Panc1 (cell line): ENCODE measurements at regions not wholly inside any gene's neighbourhood (a gene's known extent, or its start where the extent isn't known, plus 50 kb on each side); places are given as distances from the start of the nearest gene placed in this dataset.
"Not testable (repeated sequence)": the region's sequence is repeated elsewhere in the genome, so short reads cannot be mapped to it uniquely, and the experiment has no call there.

Experiments used
- ATAC-seq: fragments of 200-7000 bp; cut with Tn5 transposase; 2 replicates; pipeline ENCODE4 v1.9.1; 2020; ENCODE audit warnings: mild to moderate bottlenecking, moderate library complexity
- BruUV-seq: library from RNA; stranded (reverse); fragments of 400-500 nt; replicated peaks from 2 replicates; lab custom pipeline; 2021; lab: Mats Ljungman, UMichigan
- CTCF ChIA-PET: fragments of 300-600 bp; sonication (Branson Sonifier 250); formaldehyde crosslinking; loops from one replicate; lab custom pipeline; 2022; ENCODE audit warnings: antibody characterized with exemption; lab: Charles Lee
- POLR2A ChIA-PET: fragments of 300-600 bp; sonication (Branson Sonifier 250); formaldehyde crosslinking; loops from one replicate; lab custom pipeline; 2022; ENCODE audit warnings: antibody characterized with exemption; lab: Charles Lee
- DNase-seq: peaks from one replicate; pipeline ENCODE4 v3.0.0-alpha.2; 2010; ENCODE audit warnings: low read depth, low spot score
- H3K27ac ChIP-seq: 2 replicates; pipeline ENCODE4 v1.5.1; 2011; ENCODE audit warnings: mild to moderate bottlenecking, low read length, inconsistent platforms
- H3K27me3 ChIP-seq: fragments of 200-500 bp; sonication (Bioruptor generic); 2 replicates; pipeline ENCODE4 v1.6.0; 2014; ENCODE audit warnings: low read length, inconsistent platforms; ENCODE audit not compliant: control insufficient read depth, insufficient read depth
- H3K36me3 ChIP-seq: fragments of 200-500 bp; sonication (Bioruptor generic); 2 replicates; pipeline ENCODE4 v1.5.1; 2014; ENCODE audit warnings: inconsistent platforms, mild to moderate bottlenecking, low read length, moderate library complexity; ENCODE audit not compliant: control insufficient read depth, insufficient read depth
- H3K4me1 ChIP-seq: 2 replicates; pipeline ENCODE4 v1.5.1; 2011; ENCODE audit warnings: inconsistent platforms, mild to moderate bottlenecking, low read length, moderate library complexity; ENCODE audit not compliant: control insufficient read depth, insufficient read depth
- H3K4me3 ChIP-seq, 2 experiments: 2 replicates each; pipeline ENCODE4 v1.5.1; 2011 to 2012; ENCODE audit warnings: low read depth in 2 of 2, low read length in 2 of 2, mild to moderate bottlenecking in 2 of 2, inconsistent platforms in 1 of 2, moderate library complexity in 1 of 2
- H3K9me3 ChIP-seq: fragments of 200-500 bp; sonication (Bioruptor generic); 2 replicates; pipeline ENCODE4 v1.5.1; 2014; ENCODE audit warnings: low read depth, mild to moderate bottlenecking, inconsistent platforms, low read length, moderate library complexity; ENCODE audit not compliant: control insufficient read depth, insufficient read depth
- CTCF ChIP-seq: fragments of 450-650 bp; IDR thresholded peaks from 2 replicates; pipeline ENCODE4 v1.5.1; 2017; ENCODE audit warnings: mild to moderate bottlenecking
- POLR2AphosphoS5 ChIP-seq: IDR thresholded peaks from 2 replicates; pipeline ENCODE4 v1.6.1; 2012; ENCODE audit warnings: mild to moderate bottlenecking, low read depth, low read length, moderate library complexity
- SIN3A ChIP-seq: IDR thresholded peaks from 2 replicates; pipeline ENCODE4 v1.6.1; 2012; ENCODE audit warnings: low read depth, mild to moderate bottlenecking, low read length, moderate library complexity, borderline replicate concordance; ENCODE audit not compliant: insufficient read depth
- TCF7L2 ChIP-seq: IDR thresholded peaks from 2 replicates; pipeline ENCODE4 v1.6.1; 2011; ENCODE audit warnings: mild to moderate bottlenecking, low read depth, low read length, inconsistent platforms
- in situ Hi-C: cut with HindIII; loops from 2 replicates; pipeline ENCODE4 v1.10.0; 2016; ENCODE audit warnings: low sequenced_read_pairs, low pct_unique_long_range_greater_than_20kb
- intact Hi-C: fragments of 100-400 bp; cut with micrococcal nuclease; formaldehyde crosslinking; loops from one replicate; pipeline ENCODE4 v1.10.0; 2022; ENCODE audit not compliant: unreplicated experiment
- TF ChIP-seq, protein P1 (sequence below), 2 experiments: IDR thresholded peaks; 2 replicates each; pipeline ENCODE4 v1.6.1; 2011 to 2012; ENCODE audit warnings: low read depth in 2 of 2, control low read depth in 1 of 2, low read length in 1 of 2, mild to moderate bottlenecking in 1 of 2, moderate library complexity in 1 of 2; ENCODE audit not compliant: insufficient read depth in 1 of 2

GRCh38 chr14:46136456-46136855 lies 515.1 kb downstream of the RPL10L start:
- Histone ChIP-seq H3K4me3 (no peak overlapping the region), H3K36me3 (no peaks in the 10 kb centered on the region), H3K9me3 (no peaks in the 10 kb centered on the region), H3K27me3 (no peaks in the 10 kb centered on the region), H3K4me1 (no peaks in the 10 kb centered on the region), H3K27ac (no peak overlapping the region)
- ChIA-PET POLR2A (no interaction called here), CTCF (interaction anchor here (0.5 kb wide), 1 partner anchor 1692 kb away, joined by 3 read pairs; no protein-coding TSS in a partner anchor)
- in situ Hi-C loops (no loop called here), intact Hi-C loops (no loop called here)
- ATAC-seq, result no peak
- BruUV-seq, result no TSS peak
- DNase-seq, result no peak
- no peak for TF ChIP-seq SIN3A
- no peak for TF ChIP-seq TCF7L2
- TF ChIP-seq CTCF, result no peak
- TF ChIP-seq POLR2AphosphoS5, result no peak
- TF ChIP-seq, protein P1, sequence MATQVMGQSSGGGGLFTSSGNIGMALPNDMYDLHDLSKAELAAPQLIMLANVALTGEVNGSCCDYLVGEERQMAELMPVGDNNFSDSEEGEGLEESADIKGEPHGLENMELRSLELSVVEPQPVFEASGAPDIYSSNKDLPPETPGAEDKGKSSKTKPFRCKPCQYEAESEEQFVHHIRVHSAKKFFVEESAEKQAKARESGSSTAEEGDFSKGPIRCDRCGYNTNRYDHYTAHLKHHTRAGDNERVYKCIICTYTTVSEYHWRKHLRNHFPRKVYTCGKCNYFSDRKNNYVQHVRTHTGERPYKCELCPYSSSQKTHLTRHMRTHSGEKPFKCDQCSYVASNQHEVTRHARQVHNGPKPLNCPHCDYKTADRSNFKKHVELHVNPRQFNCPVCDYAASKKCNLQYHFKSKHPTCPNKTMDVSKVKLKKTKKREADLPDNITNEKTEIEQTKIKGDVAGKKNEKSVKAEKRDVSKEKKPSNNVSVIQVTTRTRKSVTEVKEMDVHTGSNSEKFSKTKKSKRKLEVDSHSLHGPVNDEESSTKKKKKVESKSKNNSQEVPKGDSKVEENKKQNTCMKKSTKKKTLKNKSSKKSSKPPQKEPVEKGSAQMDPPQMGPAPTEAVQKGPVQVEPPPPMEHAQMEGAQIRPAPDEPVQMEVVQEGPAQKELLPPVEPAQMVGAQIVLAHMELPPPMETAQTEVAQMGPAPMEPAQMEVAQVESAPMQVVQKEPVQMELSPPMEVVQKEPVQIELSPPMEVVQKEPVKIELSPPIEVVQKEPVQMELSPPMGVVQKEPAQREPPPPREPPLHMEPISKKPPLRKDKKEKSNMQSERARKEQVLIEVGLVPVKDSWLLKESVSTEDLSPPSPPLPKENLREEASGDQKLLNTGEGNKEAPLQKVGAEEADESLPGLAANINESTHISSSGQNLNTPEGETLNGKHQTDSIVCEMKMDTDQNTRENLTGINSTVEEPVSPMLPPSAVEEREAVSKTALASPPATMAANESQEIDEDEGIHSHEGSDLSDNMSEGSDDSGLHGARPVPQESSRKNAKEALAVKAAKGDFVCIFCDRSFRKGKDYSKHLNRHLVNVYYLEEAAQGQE (IDR thresholded peaks at IDR 0.05; ENCODE audit: insufficient read depth in 1 of 2, low read depth in 2 of 2, low read length in 1 of 2), result no peak

DNA sequence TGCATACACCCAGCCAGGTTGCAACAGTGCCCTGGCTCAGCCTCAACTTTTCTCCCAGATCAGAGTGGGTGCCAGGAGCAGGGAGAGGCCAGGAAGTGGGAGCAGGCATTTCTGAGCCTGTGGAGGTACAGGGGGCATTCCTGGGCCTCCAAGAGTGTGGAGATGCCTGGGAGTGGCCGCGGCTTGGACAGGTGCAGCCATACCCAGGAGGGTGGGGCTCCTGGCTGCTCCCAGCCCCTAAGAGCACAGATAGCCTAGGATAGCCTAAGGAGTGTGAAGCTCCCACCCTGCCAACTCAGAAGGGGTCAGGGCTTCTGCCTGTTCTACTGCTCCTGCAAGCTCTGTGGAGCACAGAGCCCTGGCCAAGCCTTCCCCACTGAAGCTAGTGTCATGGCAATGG lies 543.4 kb downstream of the RPL10L start:
- POLR2A ChIA-PET, result no interaction called here
- TF ChIP-seq POLR2AphosphoS5 (no peak), TCF7L2 (no peak), CTCF (no peak), SIN3A (no peak)
- TF ChIP-seq, protein P1 (IDR thresholded peaks at IDR 0.05; ENCODE audit: insufficient read depth in 1 of 2, low read depth in 2 of 2, low read length in 1 of 2), result no peak
- no peak for ATAC-seq
- H3K4me1 ChIP-seq, result no peaks in the 10 kb centered on the region
- DNase-seq, result no peak
- H3K4me3 ChIP-seq, result no peak overlapping the region
- no peaks in the 10 kb centered on the region for H3K36me3 ChIP-seq
- H3K27me3 ChIP-seq, result no peaks in the 10 kb centered on the region
- BruUV-seq, result no TSS peak
- intact Hi-C loops, result no loop called here
- CTCF ChIA-PET, result no interaction called here
- no peaks in the 10 kb centered on the region for H3K9me3 ChIP-seq
- no peak overlapping the region for H3K27ac ChIP-seq
- in situ Hi-C loops, result no loop called here

GRCh38 chr14:46100901-46101300 lies 550.7 kb downstream of the RPL10L start:
- BruUV-seq, CTCF ChIA-PET, intact Hi-C loops, POLR2A ChIA-PET, H3K9me3 ChIP-seq, H3K4me1 ChIP-seq, in situ Hi-C loops, H3K27ac ChIP-seq, H3K36me3 ChIP-seq, H3K4me3 ChIP-seq, DNase-seq, ATAC-seq, H3K27me3 ChIP-seq: not testable (repeated sequence)
